Gastroesophageal sphincter (tissue), 3 donors: ENCODE measurements at regions not wholly inside any gene's neighbourhood (a gene's known extent, or its start where the extent isn't known, plus 50 kb on each side); places are given as distances from the start of the nearest gene placed in this dataset.

Source experiments
- CTCF ChIP-seq, 4 experiments: fragments of 200-600 bp in 2 of 4; fragments of 450-650 bp in 2 of 4; sonication (generic) in 1 of 4; IDR thresholded peaks; one replicate each; pipeline ENCODE4 v1.5.1; 2017 to 2019; ENCODE audit warnings: antibody characterized with exemption in 4 of 4, mild to moderate bottlenecking in 2 of 4, moderate library complexity in 2 of 4
- EP300 ChIP-seq: sonication (generic); formaldehyde crosslinking; IDR thresholded peaks from one replicate; pipeline ENCODE4 v1.6.1; 2017; ENCODE audit warnings: antibody characterized with exemption, mild to moderate bottlenecking
- POLR2A ChIP-seq, 2 donors: fragments of 450-650 bp; IDR thresholded peaks; one replicate each; pipeline ENCODE4 v1.6.1; 2017; ENCODE audit warnings: antibody characterized with exemption in 2 of 2, mild to moderate bottlenecking in 2 of 2, moderate library complexity in 1 of 2
- POLR2AphosphoS5 ChIP-seq: sonication (generic); formaldehyde crosslinking; IDR thresholded peaks from one replicate; pipeline ENCODE4 v1.6.1; 2017; ENCODE audit warnings: antibody characterized with exemption

- no peak for TF ChIP-seq CTCF (IDR thresholded peaks at IDR 0.05)
- no peak for TF ChIP-seq POLR2A (IDR thresholded peaks at IDR 0.05)
- TF ChIP-seq POLR2AphosphoS5: no peak
- TF ChIP-seq EP300: no peak
Observed at GRCh38 chr10:4691301-4691700, 134.7 kb upstream of the AKR1E2 start.
